ENCODE measurements at regions not wholly inside any gene's neighbourhood (a gene's known extent, or its start where the extent isn't known, plus 50 kb on each side); places are given as distances from the start of the nearest gene placed in this dataset.

- Mint-ChIP-seq H3K27me3 (ENCODE audit: low read depth) (no peaks in the 10 kb centered on the region), H3K4me1 (no peaks in the 10 kb centered on the region)
These were observed 268.8 kb upstream of the PCDH9 start for GRCh38 chr13:67498948-67499347.

GRCh38 chr13:67493835-67494234, 263.7 kb upstream of the PCDH9 start:
- TF ChIP-seq CTCF (IDR thresholded peaks at IDR 0.05; ENCODE audit: unreplicated experiment in 3 of 3), result no peak
- Mint-ChIP-seq H3K27ac (no peak overlapping the region), H3K9me3 (no peaks in the 10 kb centered on the region), H3K4me3 (no peak overlapping the region), H3K36me3 (ENCODE audit: low read depth) (no peaks in the 10 kb centered on the region), H3K27me3 (ENCODE audit: low read depth) (peaks cover 3% of the 10 kb centered on the region), H3K4me1 (no peaks in the 10 kb centered on the region)

More at GRCh38 chr13:67498948-67499347, 268.8 kb upstream of the PCDH9 start:
- no peaks in the 10 kb centered on the region for H3K36me3 Mint-ChIP-seq (ENCODE audit: low read depth)
- TF ChIP-seq CTCF (IDR thresholded peaks at IDR 0.05; ENCODE audit: unreplicated experiment in 3 of 3), result no peak
- H3K4me3 Mint-ChIP-seq, result no peak overlapping the region
- H3K9me3 Mint-ChIP-seq, result no peaks in the 10 kb centered on the region
- H3K27ac Mint-ChIP-seq, result no peak overlapping the region

GRCh38 chr13:67489016-67489415, 258.9 kb upstream of the PCDH9 start:
- H3K9me3 Mint-ChIP-seq, result no peaks in the 10 kb centered on the region
- TF ChIP-seq CTCF (IDR thresholded peaks at IDR 0.05; ENCODE audit: unreplicated experiment in 3 of 3), result no peak
- H3K4me1 Mint-ChIP-seq, result no peaks in the 10 kb centered on the region
- peaks cover 3% of the 10 kb centered on the region for H3K27me3 Mint-ChIP-seq (ENCODE audit: low read depth)
- no peak overlapping the region for H3K27ac Mint-ChIP-seq
- no peaks in the 10 kb centered on the region for H3K36me3 Mint-ChIP-seq (ENCODE audit: low read depth)
- H3K4me3 Mint-ChIP-seq, result no peak overlapping the region

GRCh38 chr13:67481445-67481844, 251.3 kb upstream of the PCDH9 start:
- H3K27ac Mint-ChIP-seq, result no peak overlapping the region
- H3K36me3 Mint-ChIP-seq (ENCODE audit: low read depth), result no peaks in the 10 kb centered on the region
- no peaks in the 10 kb centered on the region for H3K27me3 Mint-ChIP-seq (ENCODE audit: low read depth)
- H3K9me3 Mint-ChIP-seq, result no peaks in the 10 kb centered on the region
- TF ChIP-seq CTCF (IDR thresholded peaks at IDR 0.05; ENCODE audit: unreplicated experiment in 3 of 3), result no peak
- H3K4me1 Mint-ChIP-seq, result no peaks in the 10 kb centered on the region
- H3K4me3 Mint-ChIP-seq, result no peak overlapping the region

- no peak overlapping the region for H3K4me3 Mint-ChIP-seq
- H3K27ac Mint-ChIP-seq, result no peak overlapping the region
- TF ChIP-seq CTCF (IDR thresholded peaks at IDR 0.05; ENCODE audit: unreplicated experiment in 3 of 3), result no peak
- H3K4me1 Mint-ChIP-seq, result no peaks in the 10 kb centered on the region
- H3K9me3 Mint-ChIP-seq, result peaks cover 19% of the 10 kb centered on the region
- no peaks in the 10 kb centered on the region for H3K27me3 Mint-ChIP-seq (ENCODE audit: low read depth)
- no peaks in the 10 kb centered on the region for H3K36me3 Mint-ChIP-seq (ENCODE audit: low read depth)
These were observed 244.0 kb upstream of the PCDH9 start for GRCh38 chr13:67474115-67474514.

GRCh38 chr13:67469623-67470022, 239.5 kb upstream of the PCDH9 start:
- Mint-ChIP-seq H3K9me3 (peaks cover 25% of the 10 kb centered on the region), H3K27ac (no peak overlapping the region), H3K27me3 (ENCODE audit: low read depth) (no peaks in the 10 kb centered on the region), H3K4me3 (no peak overlapping the region), H3K4me1 (no peaks in the 10 kb centered on the region), H3K36me3 (ENCODE audit: low read depth) (no peaks in the 10 kb centered on the region)
- no peak for TF ChIP-seq CTCF (IDR thresholded peaks at IDR 0.05; ENCODE audit: unreplicated experiment in 3 of 3)

Data from nephron (organoid).